Mesothelial cell of epicardium (in vitro differentiated cells): ENCODE measurements at regions not wholly inside any gene's neighbourhood (a gene's known extent, or its start where the extent isn't known, plus 50 kb on each side); places are given as distances from the start of the nearest gene placed in this dataset.

Experiments used
- DNase-seq, 2 experiments: peaks; one replicate each; pipeline ENCODE4 v3.0.0; 2021; ENCODE audit warnings: low spot score in 2 of 2; ENCODE audit not compliant: unreplicated experiment in 2 of 2
- H3K27ac Mint-ChIP-seq: 2 replicates; pipeline ENCODE4 v1.8.0; 2021; ENCODE audit warnings: mixed read lengths
- H3K27me3 Mint-ChIP-seq: 2 replicates; pipeline ENCODE4 v1.8.0; 2021; ENCODE audit warnings: low read depth, mixed read lengths
- H3K36me3 Mint-ChIP-seq: 2 replicates; pipeline ENCODE4 v1.8.0; 2021; ENCODE audit warnings: mixed read lengths
- H3K4me1 Mint-ChIP-seq: 2 replicates; pipeline ENCODE4 v1.8.0; 2021; ENCODE audit warnings: mixed read lengths
- H3K4me3 Mint-ChIP-seq: 2 replicates; pipeline ENCODE4 v1.8.0; 2021; ENCODE audit warnings: mild to moderate bottlenecking, moderate library complexity, mixed read lengths
- H3K9me3 Mint-ChIP-seq: 2 replicates; pipeline ENCODE4 v1.8.0; 2021; ENCODE audit warnings: mixed read lengths
- TF ChIP-seq, protein P1 (sequence below): fragments of 200-600 bp; sonication (generic); IDR thresholded peaks from one replicate; pipeline ENCODE4 v1.5.0; 2021; ENCODE audit warnings: antibody characterized with exemption; ENCODE audit not compliant: unreplicated experiment

DNA sequence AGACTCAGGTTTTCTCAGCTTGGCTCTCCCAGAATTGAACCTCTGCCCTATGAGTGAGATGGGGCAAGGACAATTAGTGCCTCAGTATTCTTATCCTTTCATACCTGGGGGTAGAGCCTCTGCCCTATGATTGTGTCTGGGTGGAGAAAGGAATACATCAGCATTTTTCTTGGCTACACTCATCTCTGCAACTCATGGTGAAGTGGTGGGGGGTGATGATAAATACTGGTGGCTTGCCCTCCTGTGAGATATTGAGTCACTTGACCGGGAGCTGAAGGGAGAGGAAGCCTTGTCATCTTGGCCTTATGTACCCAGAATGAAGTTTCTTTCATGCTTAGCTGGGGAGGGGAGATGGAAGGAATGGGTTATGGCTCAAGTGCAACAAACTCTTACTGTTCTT lies 71.3 kb upstream of the ENOX2 start:
- DNase-seq, result no peak
- Mint-ChIP-seq H3K27ac (no peak overlapping the region), H3K9me3 (no peaks in the 10 kb centered on the region), H3K36me3 (no peaks in the 10 kb centered on the region), H3K4me3 (no peak overlapping the region), H3K4me1 (peaks cover 4% of the 10 kb centered on the region), H3K27me3 (peaks cover 42% of the 10 kb centered on the region)
- TF ChIP-seq, protein P1, sequence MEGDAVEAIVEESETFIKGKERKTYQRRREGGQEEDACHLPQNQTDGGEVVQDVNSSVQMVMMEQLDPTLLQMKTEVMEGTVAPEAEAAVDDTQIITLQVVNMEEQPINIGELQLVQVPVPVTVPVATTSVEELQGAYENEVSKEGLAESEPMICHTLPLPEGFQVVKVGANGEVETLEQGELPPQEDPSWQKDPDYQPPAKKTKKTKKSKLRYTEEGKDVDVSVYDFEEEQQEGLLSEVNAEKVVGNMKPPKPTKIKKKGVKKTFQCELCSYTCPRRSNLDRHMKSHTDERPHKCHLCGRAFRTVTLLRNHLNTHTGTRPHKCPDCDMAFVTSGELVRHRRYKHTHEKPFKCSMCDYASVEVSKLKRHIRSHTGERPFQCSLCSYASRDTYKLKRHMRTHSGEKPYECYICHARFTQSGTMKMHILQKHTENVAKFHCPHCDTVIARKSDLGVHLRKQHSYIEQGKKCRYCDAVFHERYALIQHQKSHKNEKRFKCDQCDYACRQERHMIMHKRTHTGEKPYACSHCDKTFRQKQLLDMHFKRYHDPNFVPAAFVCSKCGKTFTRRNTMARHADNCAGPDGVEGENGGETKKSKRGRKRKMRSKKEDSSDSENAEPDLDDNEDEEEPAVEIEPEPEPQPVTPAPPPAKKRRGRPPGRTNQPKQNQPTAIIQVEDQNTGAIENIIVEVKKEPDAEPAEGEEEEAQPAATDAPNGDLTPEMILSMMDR, result no peak

DNA sequence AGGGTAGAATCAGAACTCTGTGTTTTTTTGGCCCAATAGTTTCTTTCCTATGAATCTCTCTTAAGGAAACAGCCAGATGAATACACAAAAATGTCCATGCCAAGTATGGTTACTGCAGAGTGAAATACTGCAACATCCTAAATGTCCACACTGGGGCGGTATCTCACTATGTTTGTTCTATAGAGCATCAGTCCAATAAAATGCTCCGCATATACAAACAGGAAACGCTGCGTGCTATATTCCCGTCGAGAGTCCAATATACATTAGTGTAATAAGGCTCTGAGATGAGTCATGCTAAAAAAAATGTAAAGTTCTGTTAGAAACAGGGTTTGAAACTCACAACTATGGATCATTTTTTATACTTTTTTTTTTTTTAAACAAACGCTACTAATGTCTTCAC lies 72.9 kb upstream of the ENOX2 start:
- Mint-ChIP-seq H3K4me3 (no peak overlapping the region), H3K27ac (no peak overlapping the region), H3K27me3 (peaks cover 43% of the 10 kb centered on the region), H3K36me3 (no peaks in the 10 kb centered on the region), H3K4me1 (peaks cover 4% of the 10 kb centered on the region), H3K9me3 (no peaks in the 10 kb centered on the region)
- peak in 1 of 2 experiments; percentile 54 for DNase-seq
- TF ChIP-seq, protein P1, result peak; percentile 73

DNA sequence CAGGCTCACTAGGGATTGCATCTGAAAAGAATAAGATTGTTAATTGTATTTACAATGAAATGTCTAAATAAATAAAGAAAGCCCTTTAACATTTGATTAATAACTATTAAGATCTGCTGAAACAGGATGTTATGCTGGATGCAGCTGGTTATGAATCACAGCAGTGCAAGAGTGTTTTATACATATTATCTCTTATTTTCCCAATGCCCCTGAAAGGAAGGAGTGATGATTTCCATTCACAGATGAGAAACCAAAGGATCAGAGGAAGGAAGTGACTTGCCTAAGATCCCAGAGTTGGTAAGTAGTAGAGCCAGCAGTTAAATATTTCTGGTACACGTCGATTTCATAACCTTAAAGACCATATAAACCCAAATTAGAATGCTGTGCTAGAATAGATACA lies 76.3 kb upstream of the ARHGAP36 start:
- Mint-ChIP-seq H3K4me3 (no peak overlapping the region), H3K9me3 (no peaks in the 10 kb centered on the region), H3K36me3 (no peaks in the 10 kb centered on the region), H3K27me3 (peaks cover 7% of the 10 kb centered on the region), H3K27ac (no peak overlapping the region), H3K4me1 (peaks cover 14% of the 10 kb centered on the region)
- DNase-seq, result no peak
- TF ChIP-seq, protein P1, result no peak

DNA sequence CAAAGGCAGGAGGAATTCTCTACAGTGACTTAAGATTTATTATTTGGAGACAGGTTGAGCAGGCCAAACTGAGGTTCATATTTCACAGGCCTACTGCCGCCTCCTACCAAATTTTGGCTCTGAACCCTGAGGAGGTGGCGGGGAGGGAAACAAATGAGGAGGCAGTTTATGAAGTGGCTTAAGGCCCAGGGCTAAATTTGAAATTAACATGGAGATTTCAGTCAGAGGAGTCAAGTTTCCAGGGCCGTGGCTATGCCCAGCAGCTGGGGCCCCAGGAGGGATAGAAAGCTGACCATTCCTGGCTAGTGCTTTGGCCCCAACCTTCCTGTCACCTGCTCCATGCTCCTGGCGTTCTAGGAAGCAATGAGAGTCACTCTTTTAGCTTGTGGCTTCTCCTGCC lies 73.4 kb upstream of the ARHGAP36 start:
- DNase-seq, result no peak
- peaks cover 11% of the 10 kb centered on the region for H3K4me1 Mint-ChIP-seq
- peaks cover 7% of the 10 kb centered on the region for H3K27me3 Mint-ChIP-seq
- TF ChIP-seq, protein P1, result no peak
- peak overlapping the region; percentile 78 for H3K27ac Mint-ChIP-seq
- no peaks in the 10 kb centered on the region for H3K9me3 Mint-ChIP-seq
- H3K36me3 Mint-ChIP-seq, result no peaks in the 10 kb centered on the region
- H3K4me3 Mint-ChIP-seq, result no peak overlapping the region

DNA sequence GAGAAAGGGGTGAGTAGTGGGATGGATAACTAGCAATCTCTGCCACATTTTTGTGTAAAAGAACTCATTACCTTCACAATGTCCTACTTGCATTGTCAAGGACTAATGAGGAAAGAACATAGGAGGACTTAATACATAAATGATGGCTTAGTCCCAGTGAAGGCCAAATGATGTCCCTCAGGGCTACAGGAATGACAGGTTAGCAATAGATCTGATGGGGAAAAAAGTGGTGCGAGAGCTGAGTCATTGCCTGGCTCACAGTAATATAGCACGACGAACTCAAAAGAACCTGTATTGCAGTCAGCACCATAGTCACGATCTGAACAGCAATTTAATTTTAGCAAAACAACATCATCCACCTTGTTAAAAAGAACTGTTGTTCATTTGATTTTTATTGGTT lies 70.9 kb upstream of the ARHGAP36 start:
- H3K9me3 Mint-ChIP-seq, result no peaks in the 10 kb centered on the region
- H3K27ac Mint-ChIP-seq, result no peak overlapping the region
- TF ChIP-seq, protein P1, result no peak
- no peaks in the 10 kb centered on the region for H3K36me3 Mint-ChIP-seq
- peaks cover 11% of the 10 kb centered on the region for H3K4me1 Mint-ChIP-seq
- peaks cover 12% of the 10 kb centered on the region for H3K27me3 Mint-ChIP-seq
- no peak overlapping the region for H3K4me3 Mint-ChIP-seq
- no peak for DNase-seq

DNA sequence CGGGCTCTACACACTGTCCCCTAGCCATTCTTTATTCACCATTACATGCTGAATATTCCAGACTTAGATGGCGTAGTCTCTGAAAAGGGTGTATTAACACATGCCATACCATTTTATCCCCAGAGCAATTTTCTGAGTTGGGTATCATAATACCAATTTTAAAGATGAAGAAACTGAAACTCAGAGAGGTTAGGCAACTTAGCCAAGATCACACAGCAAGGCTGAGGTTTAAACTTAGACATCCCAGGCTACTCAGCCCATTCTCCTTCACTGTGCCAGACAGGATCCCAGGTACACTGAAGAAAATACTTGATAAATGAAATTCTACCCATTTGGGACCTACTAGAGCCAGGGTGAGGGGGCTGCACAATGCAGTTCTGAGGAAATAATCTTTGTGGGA lies 67.4 kb upstream of the ARHGAP36 start:
- H3K4me1 Mint-ChIP-seq, result no peaks in the 10 kb centered on the region
- H3K9me3 Mint-ChIP-seq, result no peaks in the 10 kb centered on the region
- H3K27me3 Mint-ChIP-seq, result peaks cover 35% of the 10 kb centered on the region
- no peak for DNase-seq
- no peaks in the 10 kb centered on the region for H3K36me3 Mint-ChIP-seq
- H3K27ac Mint-ChIP-seq, result no peak overlapping the region
- H3K4me3 Mint-ChIP-seq, result no peak overlapping the region
- TF ChIP-seq, protein P1, result no peak
